HEK293 (cell line): ENCODE measurements at regions not wholly inside any gene's neighbourhood (a gene's known extent, or its start where the extent isn't known, plus 50 kb on each side); places are given as distances from the start of the nearest gene placed in this dataset.

ENCODE experiments used
- CTCF ChIP-seq: fragments of 450-650 bp; formaldehyde crosslinking; IDR thresholded peaks from 2 replicates; pipeline ENCODE4 v1.5.1; 2016; ENCODE audit warnings: missing biosample characterization, missing genetic modification characterization
- ZNF48 ChIP-seq: fragments of 450-650 bp; formaldehyde crosslinking; IDR thresholded peaks from 2 replicates; pipeline ENCODE4 v1.5.1; 2016; ENCODE audit warnings: missing biosample characterization, missing genetic modification characterization
- ZNF658 ChIP-seq: fragments of 450-650 bp; formaldehyde crosslinking; IDR thresholded peaks from 2 replicates; pipeline ENCODE4; 2016; ENCODE audit warnings: missing biosample characterization, missing genetic modification characterization

GRCh38 chr13:27370305-27370872, 54.0 kb upstream of the GTF3A start:
- TF ChIP-seq ZNF658 (tag by site-specific recombination) (no peak), ZNF48 (tag by site-specific recombination) (no peak), CTCF (tag by site-specific recombination) (no peak)
